ENCODE measurements at regions not wholly inside any gene's neighbourhood (a gene's known extent, or its start where the extent isn't known, plus 50 kb on each side); places are given as distances from the start of the nearest gene placed in this dataset.

- no peak for TF ChIP-seq RBM39 (IDR thresholded peaks at IDR 0.05; ENCODE audit: low read depth, low read length, poor library complexity, severe bottlenecking)
- TF ChIP-seq IKZF1 (IDR thresholded peaks at IDR 0.05): no peak
- no peak for TF ChIP-seq ZNF850 (CRISPR knock-in tag; conservative IDR thresholded peaks at IDR 0.05)
These were observed 730.8 kb downstream of the VRK1 start (continued) for GRCh38 chr14:97527993-97528392.

GRCh38 chr14:97532052-97532451, 734.9 kb downstream of the VRK1 start:
- ChIA-PET POLR2A (no interaction called here), CTCF (ENCODE audit: low intra/inter-chr PET ratio, low total read pairs) (no interaction called here)

GRCh38 chr14:97536421-97536820, 739.2 kb downstream of the VRK1 start:
- no peak for TF ChIP-seq ZNF883 (CRISPR knock-in tag; IDR thresholded peaks at IDR 0.05; ENCODE audit: not compliant biosample characterization)
- no peak for TF ChIP-seq HNF4G (IDR thresholded peaks at IDR 0.05; ENCODE audit: borderline replicate concordance, low read depth, low read length)
- TF ChIP-seq HNF4G (CRISPR knock-in tag; IDR thresholded peaks at IDR 0.05; ENCODE audit: borderline replicate concordance, low read depth): no peak
- no peak for TF ChIP-seq CCDC6 (CRISPR knock-in tag; IDR thresholded peaks at IDR 0.05)
- TF ChIP-seq DRAP1 (CRISPR knock-in tag; IDR thresholded peaks at IDR 0.05): no peak
- TF ChIP-seq KDM4B (CRISPR knock-in tag; IDR thresholded peaks at IDR 0.05): no peak
- no peak for TF ChIP-seq AGO2 (optimal IDR thresholded peaks at IDR 0.05; ENCODE audit: low read depth, low read length)
- no peak for TF ChIP-seq FOXA3 (CRISPR knock-in tag; IDR thresholded peaks at IDR 0.05)
- no peak for TF ChIP-seq HOXA5 (CRISPR knock-in tag; IDR thresholded peaks at IDR 0.05)
- ChIA-PET POLR2A (no interaction called here), CTCF (ENCODE audit: low intra/inter-chr PET ratio, low total read pairs) (no interaction called here)
- no peaks in the 10 kb centered on the region for H3K36me3 ChIP-seq (replicated peaks in 1 of 2; ENCODE audit: control insufficient read depth in 1 of 2, insufficient read depth in 2 of 2, low read length in 2 of 2)
- H3K4me1 ChIP-seq (ENCODE audit: insufficient read depth, low read length): no peaks in the 10 kb centered on the region
- no peak for DNase-seq (ENCODE audit: low spot score)
- H3K79me2 ChIP-seq (ENCODE audit: insufficient read depth, low read length): no peaks in the 10 kb centered on the region
- intact Hi-C loops (cut with micrococcal nuclease; ENCODE audit: unreplicated experiment): no loop called here
- no peak for FAIRE-seq
- H4K20me1 ChIP-seq (ENCODE audit: insufficient read depth, low read length): no peaks in the 10 kb centered on the region
- H3K4me2 ChIP-seq (ENCODE audit: low read depth, low read length): no peak overlapping the region
- in situ Hi-C loops (cut with HindIII; ENCODE audit: extremely low pct_ligation_motif_present, low pct_unique_long_range_greater_than_20kb): no loop called here
- H2AFZ ChIP-seq (ENCODE audit: low read length): no peak overlapping the region
- H3K9ac ChIP-seq (ENCODE audit: insufficient read depth, low read depth, low read length): no peak overlapping the region
- H3K27ac ChIP-seq (ENCODE audit: extremely low read length, insufficient read depth, low read length): no peak overlapping the region
- no peak for ATAC-seq
- H3K4me3 ChIP-seq (replicated peaks in 1 of 3; ENCODE audit: insufficient read depth in 1 of 3, low read depth in 2 of 3, low read length in 3 of 3): no peak overlapping the region
- WGBS (ENCODE audit: low lambda C conversion rate): 25% methylated on average over 4 of the region's 4 CpGs
- H3K27me3 ChIP-seq (ENCODE audit: control insufficient read depth in 1 of 2, insufficient read depth in 2 of 2, low read length in 2 of 2): no peaks in the 10 kb centered on the region
- BruUV-seq (replicated peaks): no TSS peak
- peaks cover 80% of the 10 kb centered on the region for H3K9me3 ChIP-seq (ENCODE audit: low read length)

More at GRCh38 chr14:97532052-97532451, 734.9 kb downstream of the VRK1 start:
- 0% methylated on average over 1 of the region's 1 CpG for WGBS (ENCODE audit: low lambda C conversion rate)
- Histone ChIP-seq H3K9me3 (ENCODE audit: low read length) (peaks cover 73% of the 10 kb centered on the region), H3K36me3 (replicated peaks in 1 of 2; ENCODE audit: control insufficient read depth in 1 of 2, insufficient read depth in 2 of 2, low read length in 2 of 2) (no peaks in the 10 kb centered on the region), H3K4me3 (replicated peaks in 1 of 3; ENCODE audit: insufficient read depth in 1 of 3, low read depth in 2 of 3, low read length in 3 of 3) (no peak overlapping the region), H2AFZ (ENCODE audit: low read length) (no peak overlapping the region), H4K20me1 (ENCODE audit: insufficient read depth, low read length) (no peaks in the 10 kb centered on the region), H3K27me3 (ENCODE audit: control insufficient read depth in 1 of 2, insufficient read depth in 2 of 2, low read length in 2 of 2) (no peaks in the 10 kb centered on the region), H3K9ac (ENCODE audit: insufficient read depth, low read depth, low read length) (no peak overlapping the region), H3K79me2 (ENCODE audit: insufficient read depth, low read length) (no peaks in the 10 kb centered on the region), H3K27ac (ENCODE audit: extremely low read length, insufficient read depth, low read length) (no peak overlapping the region), H3K4me1 (ENCODE audit: insufficient read depth, low read length) (no peaks in the 10 kb centered on the region), H3K4me2 (ENCODE audit: low read depth, low read length) (no peak overlapping the region)
- BruUV-seq (replicated peaks): no TSS peak
- DNase-seq (ENCODE audit: low spot score): no peak
- no peak for TF ChIP-seq ZNF616 (CRISPR knock-in tag; IDR thresholded peaks at IDR 0.05; ENCODE audit: low read depth)
- TF ChIP-seq ZNF510 (CRISPR knock-in tag; IDR thresholded peaks at IDR 0.05; ENCODE audit: low read depth): no peak
- TF ChIP-seq HNRNPK (IDR thresholded peaks at IDR 0.05; ENCODE audit: low read depth, low read length, poor library complexity, severe bottlenecking): no peak
- TF ChIP-seq CREB1 (IDR thresholded peaks at IDR 0.05): peak; percentile 85
- no peak for TF ChIP-seq CREB1 (CRISPR knock-in tag; IDR thresholded peaks at IDR 0.05)
- no peak for TF ChIP-seq KAT8 (CRISPR knock-in tag; IDR thresholded peaks at IDR 0.05)
- intact Hi-C loops (cut with micrococcal nuclease; ENCODE audit: unreplicated experiment): no loop called here
- in situ Hi-C loops (cut with HindIII; ENCODE audit: extremely low pct_ligation_motif_present, low pct_unique_long_range_greater_than_20kb): no loop called here
- FAIRE-seq: no peak
- no peak for ATAC-seq

Measured in HepG2 (cell line).